Amniotic stem cell (primary cell): ENCODE measurements at regions not wholly inside any gene's neighbourhood (a gene's known extent, or its start where the extent isn't known, plus 50 kb on each side); places are given as distances from the start of the nearest gene placed in this dataset.
"Not testable (repeated sequence)": the region's sequence is repeated elsewhere in the genome, so short reads cannot be mapped to it uniquely, and the experiment has no call there.

ENCODE experiments used
- DNase-seq: peaks from one replicate; lab custom pipeline; 2025; lab: John Stamatoyannopoulos, UW

GRCh38 chr11:15300341-15300740 is 185.6 kb downstream of the INSC start:
- DNase-seq, result no peak

- DNase-seq, result no peak
These were observed 192.9 kb downstream of the INSC start for GRCh38 chr11:15307619-15308024.

GRCh38 chr11:15308840-15309239 is 194.1 kb downstream of the INSC start:
- no peak for DNase-seq

GRCh38 chr11:15309296-15309695 is 194.6 kb downstream of the INSC start:
- no peak for DNase-seq

- no peak for DNase-seq
These were observed 199.1 kb downstream of the INSC start for GRCh38 chr11:15313862-15314261.

- DNase-seq, result no peak
These were observed 204.1 kb downstream of the INSC start for GRCh38 chr11:15318814-15319213.

GRCh38 chr11:15326520-15326919 is 211.8 kb downstream of the INSC start:
- DNase-seq, result no peak

- no peak for DNase-seq
These were observed 213.1 kb downstream of the INSC start for GRCh38 chr11:15327786-15328231.

GRCh38 chr11:15333407-15333806 is 218.7 kb downstream of the INSC start:
- DNase-seq, result no peak

- no peak for DNase-seq
These were observed 220.0 kb downstream of the INSC start for GRCh38 chr11:15334766-15335165.

GRCh38 chr11:15336021-15336420 is 221.3 kb downstream of the INSC start:
- no peak for DNase-seq

GRCh38 chr11:15339302-15339701 is 224.6 kb downstream of the INSC start:
- DNase-seq, result no peak

GRCh38 chr11:15341587-15341986 is 226.9 kb downstream of the INSC start:
- no peak for DNase-seq

GRCh38 chr11:15342163-15342562 is 227.4 kb downstream of the INSC start:
- DNase-seq, result no peak

GRCh38 chr11:15346907-15347306 is 232.2 kb downstream of the INSC start:
- DNase-seq, result no peak

- DNase-seq, result no peak
These were observed 233.4 kb downstream of the INSC start for GRCh38 chr11:15347969-15348734.

- DNase-seq, result no peak
These were observed 234.7 kb downstream of the INSC start for GRCh38 chr11:15349413-15349812.

GRCh38 chr11:15361316-15361715 is 246.6 kb downstream of the INSC start:
- no peak for DNase-seq

- not testable (repeated sequence) for DNase-seq
These were observed 250.6 kb downstream of the INSC start for GRCh38 chr11:15365286-15365685.

GRCh38 chr11:15367695-15368094 is 253.0 kb downstream of the INSC start:
- no peak for DNase-seq

- DNase-seq, result no peak
These were observed 255.9 kb downstream of the INSC start for GRCh38 chr11:15370495-15371147.

- no peak for DNase-seq
These were observed 256.8 kb downstream of the INSC start for GRCh38 chr11:15371533-15371932.

GRCh38 chr11:15374418-15374817 is 259.7 kb downstream of the INSC start:
- no peak for DNase-seq

GRCh38 chr11:15378941-15379340 is 264.2 kb downstream of the INSC start:
- DNase-seq, result no peak
